ENCODE measurements at regions not wholly inside any gene's neighbourhood (a gene's known extent, or its start where the extent isn't known, plus 50 kb on each side); places are given as distances from the start of the nearest gene placed in this dataset.

- TF ChIP-seq MTA2 (IDR thresholded peaks at IDR 0.05; ENCODE audit: low read depth) (no peak), BHLHE40 (IDR thresholded peaks at IDR 0.05; ENCODE audit: borderline replicate concordance in 1 of 2, low read depth in 2 of 2, low read length in 1 of 2) (no peak)
Observed at GRCh38 chr2:207468488-207468887, 61.3 kb upstream of the CREB1 start (continued).

GRCh38 chr2:207469451-207469850 lies 60.3 kb upstream of the CREB1 start:
- RAD21 ChIA-PET (ENCODE audit: unreplicated experiment), result interaction anchor here (1.7 kb wide), 1 partner anchor 669 kb away, joined by 4 read pairs; no protein-coding TSS in a partner anchor
- 85% methylated on average over 6 of the region's 6 CpGs for WGBS (ENCODE audit: insufficient coverage, insufficient replicate concordance, low lambda C conversion rate, missing lambda C conversion rate)
- no TSS peak for BruUV-seq (replicated peaks)
- Histone ChIP-seq H3K27ac (ENCODE audit: control insufficient read depth, insufficient read depth) (no peak overlapping the region), H3K27me3 (replicated peaks in 1 of 2; ENCODE audit: control insufficient read depth in 2 of 2, insufficient read depth in 2 of 2, low read length in 1 of 2) (no peaks in the 10 kb centered on the region), H4K20me1 (ENCODE audit: control insufficient read depth, insufficient read depth) (no peaks in the 10 kb centered on the region), H3K4me1 (ENCODE audit: control insufficient read depth, insufficient read depth, low read length) (no peaks in the 10 kb centered on the region), H3K9me3 (replicated peaks; ENCODE audit: control insufficient read depth, insufficient read depth, low read length) (no peaks in the 10 kb centered on the region), H3K36me3 (ENCODE audit: control insufficient read depth in 2 of 2, insufficient read depth in 2 of 2, low read length in 1 of 2) (no peaks in the 10 kb centered on the region), H2AFZ (ENCODE audit: control insufficient read depth, low read depth, low read length) (no peak overlapping the region), H3K4me2 (ENCODE audit: control insufficient read depth, insufficient read depth) (no peak overlapping the region), H3K79me2 (ENCODE audit: control insufficient read depth, insufficient read depth, low read length) (no peaks in the 10 kb centered on the region), H3K9ac (ENCODE audit: control insufficient read depth, insufficient read depth, low read length) (no peak overlapping the region), H3K4me3 (no peak overlapping the region)
- no peak for FAIRE-seq
- ATAC-seq, result no peak
- no peak for DNase-seq (ENCODE audit: low read depth, low spot score)
- intact Hi-C loops (cut with micrococcal nuclease; ENCODE audit: unreplicated experiment), result no loop called here
- POLR2A ChIA-PET, result interaction anchor here (0.6 kb wide), 1 partner anchor 181 kb away, joined by 3 read pairs; no protein-coding TSS in a partner anchor
- CTCF ChIA-PET, result interaction anchor here (0.7 kb wide), 1 partner anchor 128 kb away, joined by 3 read pairs; no protein-coding TSS in a partner anchor
- in situ Hi-C loops (cut with MboI), result no loop called here
- no peak for TF ChIP-seq LARP7 (IDR thresholded peaks at IDR 0.05)
- TF ChIP-seq, protein P1, sequence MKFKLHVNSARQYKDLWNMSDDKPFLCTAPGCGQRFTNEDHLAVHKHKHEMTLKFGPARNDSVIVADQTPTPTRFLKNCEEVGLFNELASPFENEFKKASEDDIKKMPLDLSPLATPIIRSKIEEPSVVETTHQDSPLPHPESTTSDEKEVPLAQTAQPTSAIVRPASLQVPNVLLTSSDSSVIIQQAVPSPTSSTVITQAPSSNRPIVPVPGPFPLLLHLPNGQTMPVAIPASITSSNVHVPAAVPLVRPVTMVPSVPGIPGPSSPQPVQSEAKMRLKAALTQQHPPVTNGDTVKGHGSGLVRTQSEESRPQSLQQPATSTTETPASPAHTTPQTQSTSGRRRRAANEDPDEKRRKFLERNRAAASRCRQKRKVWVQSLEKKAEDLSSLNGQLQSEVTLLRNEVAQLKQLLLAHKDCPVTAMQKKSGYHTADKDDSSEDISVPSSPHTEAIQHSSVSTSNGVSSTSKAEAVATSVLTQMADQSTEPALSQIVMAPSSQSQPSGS (IDR thresholded peaks at IDR 0.05; ENCODE audit: low read length), result no peak
- TF ChIP-seq, protein P2, sequence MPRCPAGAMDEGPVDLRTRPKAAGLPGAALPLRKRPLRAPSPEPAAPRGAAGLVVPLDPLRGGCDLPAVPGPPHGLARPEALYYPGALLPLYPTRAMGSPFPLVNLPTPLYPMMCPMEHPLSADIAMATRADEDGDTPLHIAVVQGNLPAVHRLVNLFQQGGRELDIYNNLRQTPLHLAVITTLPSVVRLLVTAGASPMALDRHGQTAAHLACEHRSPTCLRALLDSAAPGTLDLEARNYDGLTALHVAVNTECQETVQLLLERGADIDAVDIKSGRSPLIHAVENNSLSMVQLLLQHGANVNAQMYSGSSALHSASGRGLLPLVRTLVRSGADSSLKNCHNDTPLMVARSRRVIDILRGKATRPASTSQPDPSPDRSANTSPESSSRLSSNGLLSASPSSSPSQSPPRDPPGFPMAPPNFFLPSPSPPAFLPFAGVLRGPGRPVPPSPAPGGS (IDR thresholded peaks at IDR 0.05; ENCODE audit: borderline replicate concordance, insufficient read depth, low read depth, low read length, poor library complexity, severe bottlenecking), result no peak
- TF ChIP-seq IKZF2 (IDR thresholded peaks at IDR 0.05), result no peak
- TF ChIP-seq NR2C2 (IDR thresholded peaks at IDR 0.05; ENCODE audit: borderline replicate concordance, control insufficient read depth, insufficient read length, low read depth), result no peak
- TF ChIP-seq, protein P3, sequence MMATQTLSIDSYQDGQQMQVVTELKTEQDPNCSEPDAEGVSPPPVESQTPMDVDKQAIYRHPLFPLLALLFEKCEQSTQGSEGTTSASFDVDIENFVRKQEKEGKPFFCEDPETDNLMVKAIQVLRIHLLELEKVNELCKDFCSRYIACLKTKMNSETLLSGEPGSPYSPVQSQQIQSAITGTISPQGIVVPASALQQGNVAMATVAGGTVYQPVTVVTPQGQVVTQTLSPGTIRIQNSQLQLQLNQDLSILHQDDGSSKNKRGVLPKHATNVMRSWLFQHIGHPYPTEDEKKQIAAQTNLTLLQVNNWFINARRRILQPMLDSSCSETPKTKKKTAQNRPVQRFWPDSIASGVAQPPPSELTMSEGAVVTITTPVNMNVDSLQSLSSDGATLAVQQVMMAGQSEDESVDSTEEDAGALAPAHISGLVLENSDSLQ (IDR thresholded peaks at IDR 0.05), result no peak
- no peak for TF ChIP-seq STAT3 (IDR thresholded peaks at IDR 0.05; ENCODE audit: low read depth, low read length)
- no peak for TF ChIP-seq PAX8 (IDR thresholded peaks at IDR 0.05)
- TF ChIP-seq SUZ12 (IDR thresholded peaks at IDR 0.05; ENCODE audit: unreplicated experiment), result no peak
- TF ChIP-seq RCOR1 (conservative IDR thresholded peaks at IDR 0.05; ENCODE audit: low read depth, low read length), result no peak
- no peak for TF ChIP-seq FOXM1 (IDR thresholded peaks at IDR 0.05; ENCODE audit: low read depth, low read length)
- no peak for TF ChIP-seq POLR2AphosphoS5 (IDR thresholded peaks at IDR 0.05; ENCODE audit: low read length)
- no peak for TF ChIP-seq HDAC2 (IDR thresholded peaks at IDR 0.05)
- no peak for TF ChIP-seq ZNF207 (IDR thresholded peaks at IDR 0.05; ENCODE audit: borderline replicate concordance)
- SMC1A ChIA-PET (ENCODE audit: uncharacterized antibody, unreplicated experiment), result interaction anchor here (1.0 kb wide), 1 partner anchor 9 kb away, joined by 4 read pairs; no protein-coding TSS in a partner anchor

Measured in GM12878 (cell line).